Islet precursor cell (in vitro differentiated cells): ENCODE measurements at regions not wholly inside any gene's neighbourhood (a gene's known extent, or its start where the extent isn't known, plus 50 kb on each side); places are given as distances from the start of the nearest gene placed in this dataset.
"Not testable (repeated sequence)": the region's sequence is repeated elsewhere in the genome, so short reads cannot be mapped to it uniquely, and the experiment has no call there.

Experiments used
- DNase-seq: peaks from one replicate; pipeline ENCODE4 v3.0.0-alpha.2; 2018

DNA sequence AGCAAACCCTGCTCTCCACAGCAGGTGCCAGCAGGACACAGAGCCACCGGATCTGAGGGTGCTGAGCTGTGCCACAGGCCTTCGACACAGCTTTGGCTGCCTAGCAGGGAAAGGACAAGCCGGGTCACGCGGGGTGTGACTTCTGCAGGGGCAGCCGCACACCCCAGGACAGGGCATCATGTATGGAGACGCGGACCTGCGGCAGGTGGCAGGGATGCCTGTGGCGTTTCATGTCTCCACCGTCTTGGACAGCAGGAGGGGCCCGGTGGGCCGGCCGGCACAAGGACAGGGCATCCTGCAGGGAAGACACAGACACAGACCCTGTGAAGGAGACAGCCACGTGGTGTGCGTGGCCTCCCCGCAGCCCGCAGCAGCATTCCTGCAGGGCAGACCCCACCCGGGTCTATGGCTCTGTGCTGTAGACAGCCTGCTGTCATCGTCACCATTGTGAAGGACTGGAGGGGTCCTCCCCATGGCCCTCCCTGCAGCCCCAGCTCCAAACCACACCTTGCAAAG lies 109.2 kb downstream of the PDGFA start:
- DNase-seq, result no peak

DNA sequence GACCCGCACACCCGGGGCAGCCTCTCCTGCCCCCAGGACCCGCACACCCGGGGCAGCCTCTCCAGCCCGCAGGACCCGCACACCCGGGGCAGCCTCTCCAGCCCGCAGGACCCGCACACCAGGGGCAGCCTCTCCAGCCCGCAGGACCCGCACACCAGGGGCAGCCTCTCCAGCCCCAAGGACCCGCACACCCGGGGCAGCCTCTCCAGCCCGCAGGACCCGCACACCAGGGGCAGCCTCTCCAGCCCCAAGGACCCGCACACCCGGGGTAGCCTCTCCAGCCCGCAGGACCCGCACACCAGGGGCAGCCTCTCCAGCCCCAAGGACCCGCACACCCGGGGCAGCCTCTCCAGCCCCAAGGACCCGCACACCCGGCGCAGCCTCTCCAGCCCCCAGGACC lies 108.5 kb downstream of the PDGFA start:
- not testable (repeated sequence) for DNase-seq

DNA sequence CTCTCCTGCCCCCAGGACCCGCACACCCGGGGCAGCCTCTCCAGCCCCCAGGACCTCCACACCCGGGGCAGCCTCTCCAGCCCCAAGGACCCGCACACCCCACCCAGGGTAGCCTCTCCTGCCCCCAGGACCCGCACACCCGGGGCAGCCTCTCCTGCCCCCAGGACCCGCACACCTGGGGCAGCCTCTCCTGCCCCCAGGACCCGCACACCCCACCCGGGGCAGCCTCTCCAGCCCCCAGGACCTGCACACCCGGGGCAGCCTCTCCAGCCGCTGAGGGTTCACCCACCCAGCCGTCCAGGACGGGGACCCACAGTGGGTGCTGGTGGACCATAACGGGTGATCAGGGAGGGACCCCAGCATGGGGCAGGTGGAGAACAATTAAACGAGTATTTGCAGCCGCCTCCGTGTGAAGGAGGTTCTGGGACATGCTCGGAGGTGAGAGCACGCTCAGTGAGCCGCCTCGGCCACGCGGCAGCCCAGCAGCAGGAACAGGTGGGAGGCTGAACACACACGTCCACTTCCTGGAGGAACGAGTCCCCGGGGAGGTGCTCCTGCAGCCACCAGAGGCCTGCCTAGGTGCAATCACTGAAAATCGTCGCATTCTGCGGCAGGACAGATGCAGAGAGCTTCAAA lies 107.9 kb downstream of the PDGFA start:
- no peak for DNase-seq

DNA sequence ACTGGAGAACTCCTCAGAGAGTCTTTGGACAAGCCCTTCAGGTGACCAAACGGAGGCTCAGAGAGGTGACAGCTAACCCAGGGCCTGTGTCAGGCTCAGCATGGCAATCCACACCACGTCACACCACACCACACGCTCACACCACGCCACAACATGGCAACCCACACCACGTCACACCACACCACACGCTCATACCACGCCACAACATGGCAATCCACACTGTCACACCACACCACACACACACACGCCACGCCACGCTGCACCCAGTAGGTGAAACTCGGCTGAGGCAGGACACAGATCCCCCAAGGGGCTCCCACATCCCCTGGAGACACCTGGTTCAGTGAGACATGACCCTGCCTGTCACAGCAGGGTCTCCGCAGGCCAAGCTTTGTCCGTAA lies 107.3 kb downstream of the PDGFA start:
- no peak for DNase-seq

- no peak for DNase-seq
Observed at GRCh38 chr7:414681-415560, 104.7 kb downstream of the PDGFA start.

GRCh38 chr7:415646-416525 lies 103.8 kb downstream of the PDGFA start:
- no peak for DNase-seq

DNA sequence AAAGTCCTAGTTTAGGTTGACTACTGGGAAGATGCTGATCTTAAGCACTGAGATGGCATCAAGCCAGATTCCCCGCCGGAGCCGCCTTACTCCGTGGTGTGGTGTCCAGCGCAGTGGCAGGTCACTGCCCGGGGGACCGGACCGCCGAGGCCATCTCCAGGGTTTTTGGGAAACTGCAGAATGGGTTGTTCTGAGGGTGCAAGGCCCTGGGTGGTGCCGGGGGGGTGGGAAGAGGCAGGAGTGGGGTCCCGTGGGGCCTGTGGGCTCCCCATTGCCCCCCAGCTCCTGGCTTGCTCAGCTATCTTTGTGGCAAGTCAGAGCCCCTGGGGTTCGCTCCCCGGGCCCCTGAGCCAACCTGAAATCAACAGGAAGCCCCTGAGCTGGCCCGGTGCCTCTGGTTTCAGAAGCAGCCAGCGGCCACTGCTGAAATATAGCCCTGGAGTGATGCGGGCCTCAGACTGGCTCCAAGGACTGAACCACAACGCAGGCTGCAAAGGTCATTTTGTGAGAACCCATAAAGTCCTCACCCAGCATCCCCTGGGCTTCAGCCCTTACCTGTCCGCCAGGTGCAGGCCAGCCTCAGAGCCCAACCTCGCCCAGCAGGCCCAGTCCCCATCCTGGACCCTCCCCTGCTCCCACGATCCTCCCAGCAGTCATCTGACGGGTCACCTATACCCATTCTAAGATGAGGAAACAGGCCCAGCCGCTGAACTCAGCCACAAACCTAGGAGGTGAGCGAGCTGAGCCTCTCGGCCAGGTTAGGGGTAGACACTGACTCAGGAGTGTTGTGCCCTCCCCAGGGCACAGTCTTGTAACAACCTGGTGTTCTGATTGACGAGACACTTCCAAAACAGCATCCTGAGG lies 102.7 kb downstream of the PDGFA start:
- no peak for DNase-seq

DNA sequence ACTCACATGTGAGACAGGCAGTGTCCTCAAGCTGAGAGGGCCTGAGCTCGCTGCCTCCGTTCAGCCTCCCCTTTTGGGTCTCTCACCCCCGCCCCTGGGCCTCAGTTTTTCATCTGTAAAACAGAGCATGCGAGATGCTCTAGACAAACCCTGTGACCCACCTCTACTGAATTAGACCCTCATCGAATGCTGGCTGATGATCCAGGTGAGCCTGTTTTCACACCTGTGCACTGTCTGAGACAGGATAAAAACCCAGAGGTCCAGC lies 102.1 kb downstream of the PDGFA start:
- DNase-seq, result no peak

DNA sequence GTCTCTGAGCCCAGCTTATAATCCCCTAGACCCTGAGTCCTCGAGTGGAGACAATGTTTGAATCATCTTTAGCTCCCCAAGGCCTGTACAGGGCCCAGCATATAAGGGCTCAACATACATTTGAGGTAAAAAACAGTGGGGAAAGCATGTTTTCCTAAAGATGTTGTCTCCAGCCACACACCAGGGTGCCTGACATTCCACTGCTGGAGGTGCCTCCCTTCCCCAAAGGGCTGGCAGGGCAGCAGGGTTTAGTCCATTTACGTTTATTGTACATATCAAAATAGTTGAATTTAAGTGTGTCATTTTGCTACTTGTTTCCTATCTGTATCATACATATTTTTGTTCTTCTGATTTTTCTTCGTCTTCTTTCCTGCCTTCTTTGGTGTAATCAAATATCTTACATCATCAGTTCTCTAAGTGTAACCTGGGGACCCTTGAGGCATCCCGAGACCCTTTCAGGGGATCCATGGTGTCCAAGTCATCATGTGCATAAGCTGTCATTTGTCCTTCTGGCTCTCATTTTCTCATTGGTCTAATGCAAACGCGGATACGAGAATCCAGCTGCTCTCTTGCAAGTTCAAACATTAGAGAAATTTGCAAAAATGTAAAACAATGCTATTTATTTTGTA lies 101.6 kb downstream of the PDGFA start:
- no peak for DNase-seq

DNA sequence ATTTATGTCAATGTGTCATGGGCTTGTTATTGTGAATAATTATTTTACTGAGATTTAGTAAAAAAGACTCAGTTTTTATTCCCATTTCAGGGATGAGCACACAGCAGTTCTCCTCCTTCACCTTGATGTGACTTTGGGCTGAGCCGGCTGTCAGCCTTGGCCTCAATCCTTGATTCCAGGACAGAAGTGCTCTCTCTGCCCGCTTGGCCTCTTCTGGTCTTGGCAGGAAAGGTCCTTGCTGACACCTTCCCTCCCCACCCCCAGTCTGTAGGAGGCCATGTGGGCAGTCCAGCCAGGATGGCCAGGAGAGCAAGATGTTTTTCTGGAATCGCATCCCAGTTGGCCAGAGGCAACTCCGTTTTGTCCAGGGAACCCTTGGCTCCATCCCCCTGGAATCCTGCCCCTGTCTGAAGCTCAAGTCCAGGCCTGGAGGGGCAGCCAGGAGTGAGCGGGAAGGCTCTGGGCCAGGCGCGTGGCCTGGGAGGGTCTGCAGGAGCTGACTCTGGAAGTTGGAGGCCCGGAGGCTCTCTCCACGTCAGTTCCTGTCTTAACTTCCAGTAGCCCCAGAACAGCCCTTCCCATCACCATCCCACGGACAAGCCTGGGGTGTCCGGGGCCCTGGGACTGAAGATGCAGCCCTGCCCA lies 100.9 kb downstream of the PDGFA start:
- no peak for DNase-seq

- no peak for DNase-seq
Observed at GRCh38 chr7:420142-421093, 99.2 kb downstream of the PDGFA start.

GRCh38 chr7:421136-421991 lies 98.3 kb downstream of the PDGFA start:
- no peak for DNase-seq

DNA sequence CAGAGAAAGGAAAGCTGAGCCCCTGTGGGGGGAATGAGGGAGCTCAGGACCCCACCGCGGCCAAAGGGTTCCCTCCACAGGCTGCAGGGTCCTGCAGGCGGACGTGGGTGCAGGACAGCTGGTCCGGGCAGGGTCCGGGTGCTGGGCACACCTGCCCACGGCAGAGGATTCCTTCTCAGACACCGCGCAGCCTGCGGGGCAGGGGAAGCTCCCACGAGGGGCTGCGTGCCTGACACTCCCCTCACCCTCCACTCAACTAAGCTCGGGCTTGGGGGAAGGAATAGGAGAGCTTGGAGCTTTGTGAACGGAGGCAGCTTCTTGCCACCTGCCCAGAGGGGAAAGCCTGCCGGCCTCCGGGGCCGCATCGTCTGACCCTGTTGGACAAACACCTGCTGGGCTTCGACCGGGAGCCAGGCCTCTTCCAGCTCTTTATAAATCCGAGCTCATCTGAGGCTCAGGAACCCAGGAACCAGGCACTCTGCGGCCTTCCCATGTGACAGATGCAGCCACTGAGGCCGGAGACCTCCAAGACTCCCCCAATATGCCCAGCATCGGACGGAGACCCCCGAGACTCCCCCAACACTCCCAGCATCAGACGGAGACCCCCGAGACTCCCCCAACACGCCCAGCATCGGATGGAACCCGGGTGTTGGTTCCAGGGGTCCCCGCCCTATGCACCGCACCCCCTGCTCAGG lies 97.3 kb downstream of the PDGFA start:
- no peak for DNase-seq

DNA sequence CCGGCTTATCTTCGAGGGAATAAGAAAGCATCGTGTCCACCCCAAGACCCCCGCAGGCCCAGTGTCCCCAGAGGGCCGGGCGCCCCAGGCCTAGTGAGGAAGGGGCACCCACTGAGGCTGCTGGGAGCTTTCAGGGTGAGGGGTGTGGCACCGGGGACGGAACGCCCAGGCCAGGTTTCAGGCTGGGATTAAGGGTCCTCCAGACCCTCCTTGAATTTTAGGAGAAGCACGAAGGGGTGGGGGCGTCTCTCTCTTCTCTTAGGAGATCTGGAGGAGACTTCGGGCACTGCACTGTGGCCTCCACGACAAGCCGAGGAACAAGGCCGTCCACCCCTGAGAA lies 96.8 kb downstream of the PDGFA start:
- DNase-seq, result no peak

- DNase-seq, result no peak
Observed at GRCh38 chr7:423312-424260, 96.1 kb downstream of the PDGFA start.

- DNase-seq, result no peak
Observed at GRCh38 chr7:424301-424935, 95.2 kb downstream of the PDGFA start.
